IPS DF 4.7 (cell line): ENCODE measurements at regions not wholly inside any gene's neighbourhood (a gene's known extent, or its start where the extent isn't known, plus 50 kb on each side); places are given as distances from the start of the nearest gene placed in this dataset.

Experiments
- DNase-seq: peaks from one replicate; pipeline ENCODE4 v3.0.0-alpha.2; 2013; ENCODE audit warnings: low spot score; ENCODE audit errors: extremely low read depth

DNA sequence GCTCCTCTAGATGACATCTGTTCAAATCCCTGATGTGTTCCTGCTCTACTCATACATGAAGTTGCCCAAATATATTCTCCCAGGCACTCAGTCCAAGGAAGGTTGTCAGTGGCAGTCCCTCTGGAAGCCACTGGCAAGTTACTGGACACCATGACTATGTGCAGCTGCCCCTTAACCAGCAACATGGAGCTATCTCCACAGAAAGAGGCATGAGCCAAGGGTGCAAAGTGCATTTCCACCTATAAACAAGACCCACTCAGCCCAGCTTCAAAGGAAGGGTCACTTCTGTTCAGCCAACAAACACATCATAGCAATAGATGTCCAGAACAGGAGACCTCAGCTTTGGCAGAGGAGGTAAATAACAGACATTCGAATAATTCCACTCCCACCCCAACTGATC lies 217.6 kb upstream of the PMEPA1 start:
- DNase-seq, result no peak

DNA sequence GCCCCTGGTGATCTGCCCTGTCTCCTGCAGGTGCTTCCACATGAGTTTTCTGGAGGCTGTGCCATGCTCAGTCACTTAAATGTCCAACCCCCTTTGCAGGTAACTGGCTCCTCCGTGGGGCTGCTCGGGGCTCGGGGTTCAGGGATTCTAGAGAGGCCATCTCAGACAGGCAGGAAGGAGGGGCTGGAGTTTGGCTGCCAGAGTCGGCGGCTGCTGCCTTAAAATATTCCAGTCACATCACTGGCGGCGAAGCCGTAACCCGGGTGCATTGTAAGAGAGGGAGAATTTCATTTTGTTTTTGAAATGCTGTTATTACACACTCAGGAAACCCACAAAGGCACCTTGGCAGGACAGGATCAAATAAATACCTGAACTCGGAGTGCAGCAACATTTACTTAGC lies 212.9 kb upstream of the PMEPA1 start:
- DNase-seq, result no peak

DNA sequence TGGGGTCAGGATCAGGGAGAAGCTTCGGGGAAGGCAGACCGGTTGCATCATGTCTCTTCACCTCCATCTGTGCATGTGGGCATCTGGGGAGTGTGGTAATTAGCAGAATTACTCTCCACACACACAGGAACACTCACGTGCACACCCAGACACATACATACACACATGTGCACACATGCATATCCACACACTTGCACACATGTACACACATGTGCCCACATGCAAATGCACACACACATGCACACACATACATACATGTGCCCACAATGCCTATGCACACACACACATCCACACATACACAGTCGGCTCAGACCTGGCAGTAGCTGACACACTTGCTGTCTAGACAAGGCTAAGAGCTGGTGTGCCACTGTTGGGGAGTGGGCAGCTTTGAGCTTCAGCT lies 212.3 kb upstream of the PMEPA1 start:
- DNase-seq, result no peak

DNA sequence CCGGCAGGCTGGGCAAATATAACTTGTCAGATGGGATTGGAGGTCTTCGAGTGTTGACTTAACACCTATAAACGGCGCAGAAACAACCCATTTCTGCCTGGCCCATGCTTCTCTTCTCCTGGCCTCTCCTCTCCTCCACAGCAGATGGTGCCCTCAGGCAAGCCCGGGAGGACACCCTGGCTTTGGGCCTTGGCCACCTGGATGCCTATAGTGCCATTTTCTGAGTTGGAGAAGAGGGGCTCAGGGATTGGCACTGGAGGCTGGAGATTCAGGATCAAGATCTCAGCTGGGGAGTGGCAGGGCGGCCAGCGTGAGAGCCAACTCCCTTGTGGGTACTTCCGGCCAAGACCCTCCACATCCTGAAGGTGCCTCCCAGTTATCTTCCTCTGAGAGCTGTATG lies 211.9 kb upstream of the PMEPA1 start:
- DNase-seq, result no peak

DNA sequence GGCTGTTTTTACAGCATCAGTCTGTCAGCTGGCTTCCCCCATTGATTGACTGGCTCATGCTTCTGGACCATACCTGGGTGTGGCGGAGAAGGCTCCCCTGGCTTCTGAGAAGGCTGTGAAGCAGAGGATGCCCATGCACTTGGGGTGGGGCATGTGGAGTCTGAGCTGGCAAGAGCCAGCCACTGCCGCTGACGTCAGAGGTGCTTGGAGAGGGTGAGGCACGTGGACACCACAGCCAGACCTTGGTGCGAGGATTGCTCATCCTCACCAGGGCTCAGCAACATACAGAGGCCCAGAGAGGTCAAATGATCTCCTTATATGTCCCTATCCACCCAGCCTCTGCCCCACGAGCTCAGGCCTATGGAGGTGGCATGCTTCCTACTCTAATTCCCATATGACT lies 211.2 kb upstream of the PMEPA1 start:
- no peak for DNase-seq

DNA sequence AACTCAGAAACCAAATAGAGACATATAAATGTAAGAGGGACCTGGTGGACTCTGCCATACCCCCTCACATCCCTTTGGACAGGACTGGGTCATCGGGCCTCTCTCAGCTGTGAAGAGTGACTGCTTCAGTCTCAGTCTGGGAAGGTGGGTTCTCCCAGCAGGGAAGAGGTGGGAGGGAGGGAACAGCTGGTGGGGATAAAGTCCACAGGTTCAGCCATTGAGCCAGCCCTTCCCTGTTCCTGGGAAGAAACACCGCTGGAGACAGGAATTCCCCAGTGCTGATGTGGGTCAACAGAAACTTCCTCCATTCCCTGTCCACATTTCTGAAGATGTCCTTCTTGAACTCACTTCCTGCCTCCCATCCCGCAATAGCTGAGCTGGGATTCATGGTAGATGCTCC lies 209.2 kb upstream of the PMEPA1 start:
- DNase-seq, result no peak

DNA sequence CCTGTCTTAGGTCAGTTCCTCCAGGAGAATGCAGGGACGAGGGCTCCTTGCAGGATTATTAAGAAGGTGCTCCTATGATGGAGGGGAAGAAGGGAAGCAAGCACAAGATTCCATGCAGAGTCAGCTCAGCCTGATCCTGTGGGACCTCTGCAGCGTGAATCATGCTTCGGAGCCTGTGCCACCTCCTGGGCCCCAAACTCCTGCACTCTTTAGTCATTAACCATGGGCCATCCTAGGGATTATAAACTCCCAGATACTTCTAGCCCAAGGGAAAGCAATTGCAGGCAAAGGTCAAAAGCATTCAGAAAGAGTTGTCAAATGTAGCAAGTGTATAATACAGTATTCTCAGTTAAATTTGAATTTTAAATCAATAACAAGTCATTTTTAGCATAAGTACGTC lies 208.7 kb upstream of the PMEPA1 start:
- no peak for DNase-seq

DNA sequence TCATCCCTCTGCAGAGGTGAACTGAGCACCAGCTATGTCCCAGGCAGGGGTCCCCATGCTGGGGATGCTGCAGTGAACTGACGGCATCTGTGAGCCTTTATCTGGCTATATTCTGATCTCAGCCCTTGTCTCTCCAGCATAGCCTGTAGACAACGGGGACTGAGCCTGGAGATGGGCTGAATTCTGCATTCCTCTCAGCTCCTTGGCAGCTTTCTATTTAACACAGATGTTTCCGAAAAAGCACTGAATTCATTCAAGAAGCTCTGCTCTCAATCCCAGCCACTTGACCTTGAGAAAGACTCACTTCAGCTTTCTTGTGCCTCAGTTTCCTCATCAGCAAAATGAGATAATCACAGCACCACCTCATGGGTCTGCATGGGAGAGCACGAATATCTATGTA lies 204.4 kb upstream of the PMEPA1 start:
- DNase-seq, result no peak

DNA sequence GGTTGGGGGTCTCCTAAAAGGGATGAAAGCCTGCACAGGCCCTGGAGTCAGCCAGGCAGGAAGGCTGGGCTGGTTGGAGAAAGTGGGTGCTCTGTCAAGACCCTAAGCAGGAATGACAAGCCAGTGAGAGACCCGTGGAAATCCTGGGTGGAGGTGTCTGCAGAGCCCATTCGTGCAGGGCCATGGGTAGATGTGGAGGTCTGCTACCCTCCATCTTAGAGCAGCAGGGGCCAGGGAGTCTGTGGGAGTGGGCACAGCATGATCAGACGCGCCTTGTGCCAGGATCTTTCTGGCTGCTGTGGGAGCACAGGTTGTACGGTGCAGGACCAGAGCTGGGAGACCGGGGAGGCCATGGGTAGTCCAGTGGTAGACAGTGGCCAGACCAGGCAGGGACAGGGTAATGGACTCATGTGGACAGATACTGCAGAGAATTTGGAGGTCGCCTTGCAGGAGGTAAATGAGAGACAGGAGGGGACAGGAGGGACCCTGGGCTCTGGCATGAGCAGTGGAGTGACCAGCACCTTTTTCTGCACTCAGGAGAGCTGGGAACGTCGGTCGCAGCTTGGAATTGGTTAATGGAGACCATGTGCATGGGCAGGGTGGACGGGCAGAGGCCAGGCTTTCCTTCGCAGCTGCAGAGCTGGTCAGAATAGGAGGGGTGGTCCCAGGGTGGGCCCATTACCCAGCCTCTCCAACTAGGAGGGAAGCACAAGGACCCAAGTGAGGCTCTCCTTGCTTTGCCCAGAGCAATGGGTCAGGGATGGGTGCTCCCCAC lies 203.5 kb upstream of the PMEPA1 start:
- no peak for DNase-seq

DNA sequence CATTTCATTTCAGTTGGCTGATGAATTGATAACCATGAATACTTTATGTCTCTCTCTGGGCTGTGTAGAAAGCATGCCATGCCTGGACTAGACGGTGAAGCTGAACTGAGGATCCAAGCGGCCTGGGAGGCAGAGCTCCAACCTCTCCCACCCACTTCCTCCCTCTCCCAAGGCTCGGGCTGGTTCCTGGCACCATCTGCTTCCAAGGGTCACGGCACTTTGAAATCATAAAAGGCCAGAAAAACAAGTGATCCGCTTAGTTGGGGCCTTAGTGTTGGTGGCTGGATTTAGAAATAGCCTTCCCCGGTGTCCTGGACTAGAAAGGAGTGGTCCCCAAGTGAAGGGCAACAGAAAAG lies 202.4 kb upstream of the PMEPA1 start:
- no peak for DNase-seq

DNA sequence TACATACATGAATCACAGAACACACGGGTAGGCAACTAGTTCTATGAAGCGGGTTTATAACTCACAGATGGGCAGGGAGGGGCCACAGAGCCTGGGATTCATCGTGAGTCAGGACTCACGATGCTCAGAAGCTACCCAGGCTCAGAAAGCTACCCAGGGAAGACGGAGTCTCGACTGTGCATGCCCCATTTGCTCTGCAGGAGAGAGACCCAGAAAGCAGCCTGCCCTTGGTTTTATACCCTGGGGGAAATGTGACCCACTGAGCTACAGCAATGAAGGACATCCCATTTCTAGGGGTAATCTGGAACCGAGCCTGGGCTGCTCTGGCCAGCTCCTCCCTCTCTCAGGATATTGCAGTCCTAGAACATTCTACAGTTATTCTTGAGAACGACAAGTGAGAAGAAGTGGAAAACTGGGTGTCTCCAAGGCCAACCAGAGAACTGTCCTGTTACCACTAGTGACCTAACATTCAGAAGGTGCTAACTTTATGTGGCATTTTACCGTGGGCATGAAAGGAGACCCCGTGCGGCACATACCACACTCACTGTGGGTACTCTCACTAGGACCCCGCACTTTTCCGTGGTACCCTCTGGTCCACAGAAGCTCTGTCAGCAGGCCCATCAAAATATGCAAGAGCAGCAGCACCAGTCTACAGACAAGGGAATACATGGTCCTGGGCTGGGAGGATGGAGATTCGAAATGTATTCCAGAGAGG lies 201.9 kb upstream of the PMEPA1 start:
- DNase-seq, result no peak

DNA sequence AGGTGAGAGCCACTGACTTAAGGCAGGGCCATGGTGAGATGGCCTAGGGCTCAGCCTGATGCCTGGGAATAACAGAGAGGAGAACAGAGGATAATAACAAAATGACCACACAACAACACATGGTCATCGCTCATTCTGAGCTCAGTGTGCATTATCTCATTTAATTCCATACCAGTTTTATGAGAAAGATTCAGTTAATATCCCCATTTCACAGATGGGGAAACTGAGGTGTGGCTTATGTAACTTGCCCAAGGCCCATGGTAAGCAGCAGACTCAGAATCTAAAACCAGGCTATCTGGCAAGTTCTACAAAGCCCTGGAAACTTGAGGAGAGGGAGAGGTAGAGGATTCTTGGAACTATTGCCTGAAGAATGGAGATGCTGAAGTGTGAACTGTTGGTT lies 200.9 kb upstream of the PMEPA1 start:
- DNase-seq, result no peak

DNA sequence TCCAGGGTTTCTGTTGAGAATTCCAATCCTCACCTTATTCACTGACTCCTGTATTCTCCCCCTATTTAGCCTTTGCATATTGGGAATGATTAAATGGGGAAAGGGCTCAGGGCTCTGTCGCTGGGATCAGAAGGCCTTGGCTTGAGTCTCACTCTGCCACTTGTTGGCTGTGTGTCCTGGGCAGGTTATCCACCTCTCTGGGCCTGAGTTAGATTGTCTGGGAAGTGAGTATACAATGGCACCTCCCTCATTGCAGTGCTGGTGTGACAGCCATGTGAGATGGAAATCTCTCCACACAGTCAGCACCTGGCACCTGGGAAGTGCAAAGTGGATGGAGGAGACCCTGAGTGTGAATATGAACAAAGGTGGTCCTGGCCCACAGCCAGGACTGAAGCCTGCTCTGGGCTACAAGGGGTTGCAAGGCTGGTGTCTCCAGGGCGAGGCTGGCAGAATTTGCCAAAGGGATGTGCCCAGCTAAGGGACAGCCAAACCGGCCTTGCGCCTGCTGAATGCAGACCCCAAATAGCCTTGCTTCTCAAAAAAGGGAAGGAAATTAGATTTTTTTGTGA lies 200.0 kb upstream of the PMEPA1 start:
- no peak for DNase-seq

DNA sequence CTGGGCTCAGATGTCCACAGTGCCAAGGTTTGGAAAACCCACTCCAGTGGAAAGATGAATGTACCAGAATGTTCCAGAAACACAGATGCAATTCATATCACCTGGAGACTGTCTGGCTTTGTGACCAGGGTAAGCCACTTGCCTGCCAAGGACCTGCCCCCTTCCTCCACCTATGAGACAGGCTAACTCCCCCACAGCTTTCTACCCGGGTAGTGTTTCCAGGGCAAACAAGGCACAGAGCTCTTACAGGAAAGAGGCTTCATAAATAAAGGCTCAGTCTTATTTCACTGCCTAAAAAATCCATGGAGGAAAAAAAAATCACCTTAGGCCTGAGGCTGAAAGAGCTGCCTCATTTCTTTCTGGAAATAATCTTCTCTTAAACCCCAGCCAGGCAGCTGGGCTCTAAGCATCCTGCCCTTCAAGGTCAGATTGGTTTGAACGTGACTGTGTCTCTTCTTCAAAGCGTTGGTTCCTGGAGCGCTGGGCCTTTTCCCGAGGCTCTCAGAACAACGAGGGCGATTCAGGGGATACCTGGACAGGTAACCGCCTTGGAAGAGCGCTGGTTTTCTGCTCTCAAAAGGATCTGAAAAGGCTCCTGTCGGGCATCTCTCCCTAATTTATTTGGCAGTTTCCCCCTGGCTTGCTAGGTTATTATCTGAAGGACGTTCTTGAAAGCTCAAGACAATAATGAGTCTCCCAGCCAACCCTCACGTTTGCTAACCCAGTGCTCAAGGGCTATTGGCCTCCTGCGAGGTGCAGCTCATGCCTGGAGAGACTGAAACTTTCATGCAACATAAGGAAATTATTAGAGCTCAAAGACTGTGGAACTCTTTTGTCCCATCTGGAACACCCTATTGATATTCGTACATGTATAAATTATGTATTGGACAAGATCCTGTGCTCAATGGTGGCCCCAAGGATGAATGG lies 199.2 kb upstream of the PMEPA1 start:
- DNase-seq, result no peak

DNA sequence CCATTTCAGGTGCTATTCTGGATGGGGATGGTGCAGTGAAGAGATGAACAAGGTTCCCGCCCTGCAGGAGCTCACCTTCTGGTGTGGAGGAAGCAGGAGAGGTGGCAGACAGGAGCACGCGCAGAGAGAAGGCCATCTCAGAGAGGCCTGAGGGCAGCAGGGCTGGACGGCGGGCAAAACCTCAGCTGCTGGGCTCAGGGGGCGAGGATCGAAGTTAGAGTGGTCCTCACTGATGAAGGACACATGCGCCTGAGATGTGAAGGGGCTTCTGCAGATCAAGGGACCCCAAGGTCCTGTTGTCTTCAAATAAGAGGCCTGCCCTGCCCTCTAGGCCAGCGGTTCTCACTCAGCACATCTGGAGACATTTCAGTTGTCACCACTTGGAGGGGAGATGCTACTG lies 198.4 kb upstream of the PMEPA1 start:
- no peak for DNase-seq

DNA sequence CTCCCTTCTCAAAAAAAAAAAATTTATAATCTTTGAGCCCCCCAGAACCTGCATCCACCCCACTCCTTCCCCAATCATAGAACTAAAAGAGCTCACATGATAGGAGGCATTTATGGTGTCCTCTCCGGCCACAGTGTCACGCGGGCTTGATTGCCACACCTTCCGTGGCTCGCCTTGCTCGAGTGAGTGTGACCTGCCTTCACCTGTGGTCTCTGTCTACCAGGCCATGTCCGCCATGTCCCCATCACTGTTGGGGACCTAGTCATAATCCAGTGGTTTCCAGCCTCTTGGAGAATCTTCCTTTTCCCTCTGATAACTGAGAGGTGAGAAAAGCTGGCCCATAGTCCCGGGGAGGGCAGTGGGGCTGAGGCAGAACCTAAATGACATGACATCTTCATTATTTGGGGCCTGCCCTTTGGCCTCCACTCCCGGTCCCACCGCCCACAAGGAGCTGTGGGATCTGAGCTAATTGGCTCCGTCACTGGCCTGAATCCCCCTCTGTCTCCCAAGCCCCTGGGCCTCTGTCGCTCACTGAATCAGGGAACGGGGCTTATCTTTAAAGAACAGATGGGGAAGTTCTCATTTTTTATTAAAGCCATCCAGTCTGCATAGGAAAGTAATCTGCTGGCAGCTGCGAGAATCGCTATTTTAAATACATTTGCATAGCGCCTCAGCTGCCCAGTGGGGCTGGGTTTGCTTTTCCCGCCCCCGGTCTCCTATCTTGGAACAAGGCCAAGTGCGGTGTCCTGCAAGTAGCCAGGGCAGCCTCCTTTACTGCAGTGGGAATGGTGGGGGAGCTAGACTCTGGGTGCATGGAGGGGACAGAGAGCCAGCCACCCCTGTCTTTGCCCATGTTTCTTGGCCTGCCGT lies 197.6 kb upstream of the PMEPA1 start:
- no peak for DNase-seq

DNA sequence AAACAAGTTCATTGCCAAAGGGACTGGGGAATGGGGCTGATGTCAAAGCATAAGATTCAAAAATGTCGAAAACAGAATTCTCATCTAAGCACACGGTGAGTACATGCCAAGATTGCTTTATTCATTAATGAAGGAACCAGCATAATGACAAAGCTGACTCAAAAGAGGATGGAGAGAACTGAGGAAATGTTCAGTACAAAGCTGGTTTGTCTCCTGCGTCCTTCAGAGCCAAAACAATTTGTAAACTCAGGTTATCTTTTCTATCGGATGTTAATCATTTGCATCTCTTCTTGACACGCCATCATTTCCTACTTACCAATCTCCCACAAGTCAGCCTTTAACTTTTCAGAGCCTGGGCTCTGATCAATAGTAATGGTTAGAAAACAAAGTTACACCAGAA lies 195.6 kb upstream of the PMEPA1 start:
- DNase-seq, result no peak

DNA sequence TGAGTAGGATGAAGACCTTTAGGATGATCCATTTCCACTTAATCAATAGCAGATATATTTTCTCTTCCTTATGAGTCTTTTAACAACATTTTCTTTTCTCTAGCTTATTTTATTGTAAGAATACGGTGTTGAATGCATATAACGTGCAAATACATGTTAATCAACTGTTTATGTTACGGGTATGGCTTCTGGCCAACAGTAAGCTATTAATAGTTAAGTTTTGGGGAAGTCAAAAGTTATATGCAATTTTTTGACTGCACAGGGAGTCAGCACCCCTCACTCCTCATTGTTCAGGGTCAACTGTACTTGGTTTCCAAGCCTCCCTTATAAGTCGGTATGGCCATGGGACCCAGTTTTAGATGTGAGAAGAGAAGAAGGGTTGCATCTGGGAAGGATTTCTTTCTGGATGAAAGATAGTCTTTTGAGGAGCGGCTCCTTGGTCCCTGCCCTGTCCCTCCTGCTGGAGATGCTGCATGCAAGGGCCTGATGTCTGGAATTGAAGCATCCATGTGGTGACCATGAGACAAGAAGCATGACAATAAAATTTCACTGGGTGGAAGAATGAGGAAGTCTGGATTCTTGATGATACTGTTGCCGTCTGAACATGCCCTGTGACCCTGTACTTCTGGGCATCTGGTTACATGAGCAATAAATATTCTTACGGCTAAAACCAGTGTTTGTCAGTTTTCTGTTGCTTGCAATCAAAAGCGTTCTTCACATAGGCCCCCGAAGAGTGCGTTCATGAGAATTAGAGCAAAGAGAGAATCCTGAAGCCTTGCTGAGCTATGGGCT lies 194.7 kb upstream of the PMEPA1 start:
- no peak for DNase-seq

DNA sequence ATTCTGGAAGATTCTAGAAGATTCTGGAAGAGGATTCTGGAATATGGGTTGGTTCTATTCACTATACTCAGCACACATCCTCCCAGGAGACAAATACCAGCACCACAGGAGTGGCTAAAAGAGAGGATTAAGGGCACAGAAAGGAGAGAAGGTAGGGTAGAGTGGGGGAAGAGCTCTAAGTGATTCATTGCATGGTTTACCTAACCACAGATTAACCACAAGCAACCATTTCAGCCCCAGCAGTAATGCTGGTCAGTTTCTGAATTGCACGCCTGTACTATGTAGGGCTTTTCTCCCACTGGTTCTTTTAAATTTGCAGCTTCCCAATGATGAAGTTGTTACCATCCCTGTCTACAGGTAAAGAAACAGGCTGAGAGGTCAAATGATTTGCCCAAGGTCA lies 192.7 kb upstream of the PMEPA1 start:
- DNase-seq, result no peak

DNA sequence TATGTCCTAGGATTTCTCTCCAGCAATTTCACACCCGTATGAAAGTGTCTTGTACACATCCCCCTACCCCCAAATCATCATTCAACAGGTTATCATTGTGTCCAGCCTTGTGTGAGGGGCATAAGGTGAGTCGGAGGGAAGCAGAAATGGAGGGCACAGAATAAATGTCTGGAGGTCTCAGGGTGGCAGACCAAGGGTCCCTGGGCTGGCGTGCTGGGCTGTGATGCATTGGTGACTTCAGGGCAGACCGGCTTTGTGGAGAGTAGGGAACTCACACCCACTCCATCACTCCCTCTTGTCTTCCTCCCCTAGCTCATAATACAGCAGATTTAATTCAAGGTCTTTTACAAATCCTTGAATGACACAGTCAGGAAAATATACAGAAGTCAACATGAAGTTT lies 191.7 kb upstream of the PMEPA1 start:
- no peak for DNase-seq
